Prostate gland (tissue), 2 donors: ENCODE measurements at regions not wholly inside any gene's neighbourhood (a gene's known extent, or its start where the extent isn't known, plus 50 kb on each side); places are given as distances from the start of the nearest gene placed in this dataset.

Experiments
- DNase-seq: peaks from one replicate; pipeline ENCODE4 v3.0.0-alpha.2; 2019; ENCODE audit warnings: low spot score
- H3K27ac ChIP-seq, 2 donors: fragments of 200-600 bp; sonication (generic); 2 replicates each; pipeline ENCODE4 v1.5.1; 2017 to 2019
- H3K27me3 ChIP-seq: fragments of 200-600 bp; sonication (generic); replicated peaks from 2 replicates; pipeline ENCODE4 v1.5.1; 2019; ENCODE audit not compliant: insufficient read depth
- H3K36me3 ChIP-seq, 2 donors: fragments of 200-600 bp; sonication (generic); 1 replicate in 1 of 2; 2 replicates in 1 of 2; pipeline versions ENCODE4 v1.5.1 to v1.8.1; 2017 to 2019
- H3K4me1 ChIP-seq: fragments of 200-600 bp; sonication (generic); replicated peaks from 2 replicates; pipeline ENCODE4 v1.5.1; 2019
- H3K4me3 ChIP-seq, 2 donors: fragments of 200-600 bp; sonication (generic); 2 replicates each; pipeline ENCODE4 v1.5.1; 2017 to 2019
- H3K9me3 ChIP-seq: fragments of 200-600 bp; sonication (generic); 2 replicates; pipeline ENCODE4 v1.5.1; 2017
- POLR2A ChIP-seq: fragments of 450-650 bp; IDR thresholded peaks from one replicate; pipeline ENCODE4 v1.6.1; 2016; ENCODE audit warnings: antibody characterized with exemption, mild to moderate bottlenecking
- POLR2AphosphoS5 ChIP-seq: sonication (generic); formaldehyde crosslinking; IDR thresholded peaks from one replicate; pipeline ENCODE4 v1.6.1; 2017; ENCODE audit warnings: antibody characterized with exemption
- WGBS: methylation state at CpG from one replicate; pipeline ENCODE4 v1.1.5; 2018; 5-methylcytosine and 5-hydroxymethylcytosine counted together
- intact Hi-C: fragments of 100-400 bp; cut with DNase I; formaldehyde crosslinking; loops from one replicate; pipeline ENCODE4 v1.14.2; 2022
- TF ChIP-seq, protein P1 (sequence below), 4 experiments: fragments of 200-600 bp in 2 of 4; fragments of 450-650 bp in 2 of 4; sonication (generic) in 2 of 4; IDR thresholded peaks; 1 replicate in 3 of 4; 2 replicates in 1 of 4; pipeline ENCODE4 v1.5.1; 2016 to 2019; ENCODE audit warnings: antibody characterized with exemption in 4 of 4, mild to moderate bottlenecking in 2 of 4, moderate library complexity in 2 of 4

DNA sequence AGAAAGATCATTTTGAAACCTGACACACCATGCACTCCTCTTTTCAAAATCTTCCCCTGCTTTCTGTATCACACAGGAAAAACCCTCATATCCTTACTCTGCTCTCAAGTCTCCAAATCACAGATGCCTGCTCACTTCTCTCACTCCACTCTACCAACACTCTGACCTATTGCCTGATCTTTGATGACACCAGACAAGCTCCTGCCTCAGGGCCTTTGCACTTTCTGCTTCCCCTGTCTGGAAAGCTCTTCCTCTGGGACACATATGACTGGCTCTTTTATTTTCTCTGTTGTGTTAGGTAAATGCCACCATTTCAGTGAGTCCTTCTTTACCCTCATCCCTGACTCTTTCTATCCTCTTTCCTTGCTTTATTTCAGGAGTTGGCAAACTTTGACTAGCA lies 1300.7 kb upstream of the ZEB2 start:
- intact Hi-C loops = no loop called here
- no peaks in the 10 kb centered on the region for H3K27me3 ChIP-seq

DNA sequence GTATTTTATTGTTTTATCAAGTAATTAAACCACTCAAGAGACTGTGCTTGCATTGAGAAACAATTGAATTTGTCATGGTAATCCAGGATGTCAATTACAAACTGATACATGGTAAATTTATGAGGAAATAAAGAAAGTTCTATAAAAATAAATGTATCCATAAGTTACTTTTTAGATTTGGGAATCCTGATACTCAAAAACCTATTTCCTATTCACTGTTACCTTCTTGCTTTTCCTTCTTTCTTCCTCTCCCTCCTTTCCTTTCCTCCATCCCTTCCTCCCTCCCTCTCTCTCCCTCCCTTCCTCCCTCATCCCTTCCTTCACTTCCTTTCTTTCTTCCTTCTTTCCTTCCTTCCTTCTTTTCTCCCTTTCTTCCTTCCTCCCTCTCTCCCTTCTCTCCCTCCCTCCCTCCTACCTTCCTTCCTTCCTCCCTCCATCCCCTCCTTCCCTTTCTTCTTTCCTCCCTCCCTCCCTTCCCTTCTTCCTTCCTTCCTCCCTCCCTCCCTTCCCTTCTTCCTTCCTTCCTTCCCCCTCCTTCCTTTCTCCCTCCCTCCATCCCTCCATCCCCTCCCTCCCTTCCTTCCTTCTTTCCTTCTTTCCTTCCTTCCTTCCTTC lies 1299.1 kb upstream of the ZEB2 start:
- Histone ChIP-seq H3K4me1 (no peaks in the 10 kb centered on the region), H3K27me3 (no peaks in the 10 kb centered on the region), H3K27ac (no peak overlapping the region), H3K36me3 (no peaks in the 10 kb centered on the region), H3K9me3 (no peaks in the 10 kb centered on the region), H3K4me3 (no peak overlapping the region)
- no peak for DNase-seq
- intact Hi-C loops = no loop called here
- TF ChIP-seq, protein P1, sequence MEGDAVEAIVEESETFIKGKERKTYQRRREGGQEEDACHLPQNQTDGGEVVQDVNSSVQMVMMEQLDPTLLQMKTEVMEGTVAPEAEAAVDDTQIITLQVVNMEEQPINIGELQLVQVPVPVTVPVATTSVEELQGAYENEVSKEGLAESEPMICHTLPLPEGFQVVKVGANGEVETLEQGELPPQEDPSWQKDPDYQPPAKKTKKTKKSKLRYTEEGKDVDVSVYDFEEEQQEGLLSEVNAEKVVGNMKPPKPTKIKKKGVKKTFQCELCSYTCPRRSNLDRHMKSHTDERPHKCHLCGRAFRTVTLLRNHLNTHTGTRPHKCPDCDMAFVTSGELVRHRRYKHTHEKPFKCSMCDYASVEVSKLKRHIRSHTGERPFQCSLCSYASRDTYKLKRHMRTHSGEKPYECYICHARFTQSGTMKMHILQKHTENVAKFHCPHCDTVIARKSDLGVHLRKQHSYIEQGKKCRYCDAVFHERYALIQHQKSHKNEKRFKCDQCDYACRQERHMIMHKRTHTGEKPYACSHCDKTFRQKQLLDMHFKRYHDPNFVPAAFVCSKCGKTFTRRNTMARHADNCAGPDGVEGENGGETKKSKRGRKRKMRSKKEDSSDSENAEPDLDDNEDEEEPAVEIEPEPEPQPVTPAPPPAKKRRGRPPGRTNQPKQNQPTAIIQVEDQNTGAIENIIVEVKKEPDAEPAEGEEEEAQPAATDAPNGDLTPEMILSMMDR (IDR thresholded peaks at IDR 0.05) = no peak
- no peak for TF ChIP-seq POLR2AphosphoS5
- TF ChIP-seq POLR2A = no peak

More for the DNA sequence above, 1300.7 kb upstream of the ZEB2 start:
- H3K36me3 ChIP-seq = no peaks in the 10 kb centered on the region
- H3K4me3 ChIP-seq = no peak overlapping the region
- H3K9me3 ChIP-seq = no peaks in the 10 kb centered on the region
- H3K27ac ChIP-seq = no peak overlapping the region
- no peak for DNase-seq
- TF ChIP-seq POLR2AphosphoS5 (no peak), POLR2A (no peak)
- TF ChIP-seq, protein P1 (IDR thresholded peaks at IDR 0.05) = no peak
- no peaks in the 10 kb centered on the region for H3K4me1 ChIP-seq

DNA sequence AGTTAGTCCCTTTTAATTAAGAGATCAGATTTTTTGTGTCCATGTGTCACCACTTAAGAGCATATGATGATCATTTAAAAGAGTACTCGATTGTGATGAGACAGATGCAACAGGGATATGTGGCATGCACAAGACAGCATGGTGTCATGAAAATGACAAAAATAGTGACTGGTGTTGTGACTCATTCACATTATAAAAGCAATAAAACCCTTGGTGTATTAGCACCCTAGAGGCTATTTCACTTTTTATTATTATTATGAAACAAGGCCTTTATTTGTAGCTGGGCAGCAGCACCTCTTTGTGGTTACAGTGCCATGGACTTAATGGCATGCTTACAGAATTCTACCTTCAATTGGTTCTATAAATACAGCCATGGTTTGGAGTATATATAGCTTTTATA lies 1296.0 kb upstream of the ZEB2 start:
- TF ChIP-seq, protein P1 (IDR thresholded peaks at IDR 0.05) = no peak
- TF ChIP-seq POLR2AphosphoS5 = no peak
- Histone ChIP-seq H3K4me1 (no peaks in the 10 kb centered on the region), H3K36me3 (no peaks in the 10 kb centered on the region), H3K9me3 (no peaks in the 10 kb centered on the region), H3K4me3 (no peak overlapping the region), H3K27me3 (no peaks in the 10 kb centered on the region), H3K27ac (no peak overlapping the region)
- intact Hi-C loops = no loop called here
- no peak for DNase-seq
- WGBS = 86% methylated on average over 1 of the region's 1 CpG

DNA sequence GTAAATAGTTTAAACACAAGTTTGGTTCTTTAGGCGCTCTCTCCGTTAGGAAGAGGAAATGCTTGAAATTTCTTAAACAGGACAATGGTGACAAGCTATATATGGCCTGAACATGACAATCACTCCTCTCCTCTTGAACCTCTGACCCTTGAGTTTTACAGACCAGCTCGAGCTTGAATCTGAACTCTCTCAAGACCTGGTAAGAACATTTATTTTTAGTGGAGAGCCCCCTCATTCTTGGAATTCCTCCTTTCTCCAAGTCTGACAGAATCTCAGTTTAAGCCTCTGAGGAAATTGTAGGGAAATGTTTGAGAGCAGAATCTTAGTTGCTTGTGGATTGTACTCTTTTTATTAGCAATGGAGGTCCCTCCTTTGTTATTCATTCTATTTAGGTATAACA lies 1293.6 kb upstream of the ZEB2 start:
- WGBS = 60% methylated on average over 3 of the region's 3 CpGs
- intact Hi-C loops = no loop called here
- Histone ChIP-seq H3K4me3 (no peak overlapping the region), H3K4me1 (no peaks in the 10 kb centered on the region), H3K27me3 (no peaks in the 10 kb centered on the region), H3K9me3 (no peaks in the 10 kb centered on the region), H3K27ac (no peak overlapping the region), H3K36me3 (no peaks in the 10 kb centered on the region)
- no peak for TF ChIP-seq POLR2AphosphoS5
- TF ChIP-seq, protein P1 (IDR thresholded peaks at IDR 0.05) = no peak
- no peak for TF ChIP-seq POLR2A
- no peak for DNase-seq

DNA sequence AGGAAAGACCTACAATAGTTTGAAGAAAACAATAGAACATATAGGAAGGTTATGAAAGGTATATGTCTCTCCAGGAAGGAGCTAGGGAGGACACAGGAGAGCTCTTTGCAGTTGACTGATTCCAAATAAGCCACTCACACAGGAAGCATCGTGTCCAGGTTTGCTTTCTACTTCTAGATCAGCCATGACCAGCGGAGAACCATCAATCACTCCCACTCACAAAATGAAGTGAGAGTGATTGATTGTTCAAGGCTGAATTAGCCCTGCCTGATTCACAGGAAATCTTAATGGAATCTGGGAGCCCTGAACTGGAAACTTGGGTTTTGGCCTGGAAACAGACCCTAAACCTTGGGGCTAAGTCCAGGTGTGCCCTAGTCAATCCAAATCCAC lies 1292.2 kb upstream of the ZEB2 start:
- DNase-seq = no peak
- H3K4me1 ChIP-seq = no peaks in the 10 kb centered on the region
- H3K9me3 ChIP-seq = no peaks in the 10 kb centered on the region
- no peak overlapping the region for H3K27ac ChIP-seq
- H3K4me3 ChIP-seq = no peak overlapping the region
- H3K36me3 ChIP-seq = no peaks in the 10 kb centered on the region
- intact Hi-C loops = no loop called here
- 75% methylated on average over 2 of the region's 2 CpGs for WGBS
- no peak for TF ChIP-seq POLR2A
- TF ChIP-seq, protein P1 (IDR thresholded peaks at IDR 0.05) = no peak
- TF ChIP-seq POLR2AphosphoS5 = no peak
- H3K27me3 ChIP-seq = no peaks in the 10 kb centered on the region
